ENCODE measurements at regions not wholly inside any gene's neighbourhood (a gene's known extent, or its start where the extent isn't known, plus 50 kb on each side); places are given as distances from the start of the nearest gene placed in this dataset.

DNA sequence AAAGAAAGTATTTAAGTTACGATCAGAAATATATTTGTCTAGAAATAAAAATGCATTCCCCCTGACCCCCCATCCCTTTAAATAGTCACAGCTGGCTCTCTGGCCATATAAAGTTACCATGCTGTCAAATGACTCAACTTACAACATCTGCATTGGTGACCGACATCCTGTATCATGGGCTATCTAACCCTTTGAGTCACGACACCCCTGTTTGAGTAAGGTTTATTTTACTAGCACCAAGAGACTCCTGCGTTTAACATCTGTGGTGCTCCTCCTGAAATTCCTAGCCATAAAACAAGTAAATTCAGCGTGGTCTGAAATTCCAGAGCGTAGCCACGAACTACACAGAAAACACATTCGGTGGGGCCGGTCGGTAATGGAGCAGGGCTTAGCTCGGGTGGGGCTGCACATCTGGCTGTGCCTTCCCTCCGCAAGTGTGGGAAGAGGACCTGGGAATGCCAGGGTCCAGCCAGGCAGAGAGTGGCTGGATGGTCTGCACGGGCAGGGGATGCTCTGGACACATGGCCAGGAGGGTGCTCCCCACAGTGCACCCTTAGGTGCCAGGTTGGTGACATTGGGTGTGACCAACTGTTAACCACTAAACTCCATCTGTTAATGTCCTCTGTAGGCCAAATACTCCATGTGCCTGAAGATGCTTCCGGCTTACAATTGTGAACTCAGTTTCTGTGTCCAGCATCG lies 53.0 kb upstream of the CLDN14 start:
- TF ChIP-seq, protein P1, sequence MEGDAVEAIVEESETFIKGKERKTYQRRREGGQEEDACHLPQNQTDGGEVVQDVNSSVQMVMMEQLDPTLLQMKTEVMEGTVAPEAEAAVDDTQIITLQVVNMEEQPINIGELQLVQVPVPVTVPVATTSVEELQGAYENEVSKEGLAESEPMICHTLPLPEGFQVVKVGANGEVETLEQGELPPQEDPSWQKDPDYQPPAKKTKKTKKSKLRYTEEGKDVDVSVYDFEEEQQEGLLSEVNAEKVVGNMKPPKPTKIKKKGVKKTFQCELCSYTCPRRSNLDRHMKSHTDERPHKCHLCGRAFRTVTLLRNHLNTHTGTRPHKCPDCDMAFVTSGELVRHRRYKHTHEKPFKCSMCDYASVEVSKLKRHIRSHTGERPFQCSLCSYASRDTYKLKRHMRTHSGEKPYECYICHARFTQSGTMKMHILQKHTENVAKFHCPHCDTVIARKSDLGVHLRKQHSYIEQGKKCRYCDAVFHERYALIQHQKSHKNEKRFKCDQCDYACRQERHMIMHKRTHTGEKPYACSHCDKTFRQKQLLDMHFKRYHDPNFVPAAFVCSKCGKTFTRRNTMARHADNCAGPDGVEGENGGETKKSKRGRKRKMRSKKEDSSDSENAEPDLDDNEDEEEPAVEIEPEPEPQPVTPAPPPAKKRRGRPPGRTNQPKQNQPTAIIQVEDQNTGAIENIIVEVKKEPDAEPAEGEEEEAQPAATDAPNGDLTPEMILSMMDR (conservative IDR thresholded peaks at IDR 0.05; ENCODE audit: low read depth, low read length): no peak
- TF ChIP-seq EZH2phosphoT487 (IDR thresholded peaks at IDR 0.05; ENCODE audit: borderline replicate concordance, low read length) (no peak), EZH2 (IDR thresholded peaks at IDR 0.05; ENCODE audit: low read length, unreplicated experiment) (no peak)
